ENCODE measurements at regions not wholly inside any gene's neighbourhood (a gene's known extent, or its start where the extent isn't known, plus 50 kb on each side); places are given as distances from the start of the nearest gene placed in this dataset.

- DNase-seq (ENCODE audit: low spot score) = no peak
These were observed 273.6 kb downstream of the SRBD1 start for GRCh38 chr2:45337481-45337880.

- no peak for DNase-seq (ENCODE audit: low spot score)
These were observed 276.9 kb downstream of the SRBD1 start for GRCh38 chr2:45334205-45334604.

- DNase-seq (ENCODE audit: low spot score) = peak; percentile 13
These were observed 278.5 kb downstream of the SRBD1 start for GRCh38 chr2:45332567-45332966.

GRCh38 chr2:45332094-45332493 is 279.0 kb downstream of the SRBD1 start:
- DNase-seq (ENCODE audit: low spot score) = no peak

GRCh38 chr2:45331410-45331786 is 279.7 kb downstream of the SRBD1 start:
- DNase-seq (ENCODE audit: low spot score) = no peak

- peak; percentile 37 for DNase-seq (ENCODE audit: low spot score)
These were observed 280.2 kb downstream of the SRBD1 start for GRCh38 chr2:45330637-45331409.

GRCh38 chr2:45330108-45330507 is 281.0 kb downstream of the SRBD1 start:
- DNase-seq (ENCODE audit: low spot score) = no peak

GRCh38 chr2:45329045-45329677 is 281.9 kb downstream of the SRBD1 start:
- peak; percentile 36 for DNase-seq (ENCODE audit: low spot score)

GRCh38 chr2:45328264-45328870 is 282.7 kb downstream of the SRBD1 start:
- no peak for DNase-seq (ENCODE audit: low spot score)

- DNase-seq (ENCODE audit: low spot score) = no peak
These were observed 287.7 kb downstream of the SRBD1 start for GRCh38 chr2:45323344-45323743.

- no peak for DNase-seq (ENCODE audit: low spot score)
These were observed 290.1 kb downstream of the SRBD1 start for GRCh38 chr2:45320956-45321355.

- no peak for DNase-seq (ENCODE audit: low spot score)
These were observed 291.2 kb downstream of the SRBD1 start for GRCh38 chr2:45319683-45320455.

GRCh38 chr2:45318686-45319085 is 292.4 kb downstream of the SRBD1 start:
- no peak for DNase-seq (ENCODE audit: low spot score)

GRCh38 chr2:45316576-45317338 is 294.3 kb downstream of the SRBD1 start:
- no peak for DNase-seq (ENCODE audit: low spot score)

- DNase-seq (ENCODE audit: low spot score) = no peak
These were observed 295.2 kb downstream of the SRBD1 start for GRCh38 chr2:45315861-45316260.

- no peak for DNase-seq (ENCODE audit: low spot score)
These were observed 298.8 kb downstream of the SRBD1 start for GRCh38 chr2:45312275-45312674.

- DNase-seq (ENCODE audit: low spot score) = no peak
These were observed 299.5 kb downstream of the SRBD1 start for GRCh38 chr2:45311559-45311958.

- DNase-seq (ENCODE audit: low spot score) = no peak
These were observed 297.9 kb upstream of the SIX2 start for GRCh38 chr2:45307147-45307546.

- no peak for DNase-seq (ENCODE audit: low spot score)
These were observed 296.3 kb upstream of the SIX2 start for GRCh38 chr2:45305599-45305998.

GRCh38 chr2:45303417-45304202 is 294.4 kb upstream of the SIX2 start:
- no peak for DNase-seq (ENCODE audit: low spot score)

All from HT-29 (cell line).